ENCODE measurements at regions not wholly inside any gene's neighbourhood (a gene's known extent, or its start where the extent isn't known, plus 50 kb on each side); places are given as distances from the start of the nearest gene placed in this dataset.

GRCh38 chr5:98709681-98710080, 63.8 kb upstream of the RGMB start:
- TF ChIP-seq CTCF (IDR thresholded peaks at IDR 0.05) (no peak), POLR2AphosphoS5 (IDR thresholded peaks at IDR 0.05) (no peak), POLR2A (IDR thresholded peaks at IDR 0.05) (no peak)
